ENCODE measurements at regions not wholly inside any gene's neighbourhood (a gene's known extent, or its start where the extent isn't known, plus 50 kb on each side); places are given as distances from the start of the nearest gene placed in this dataset.

- CTCF ChIA-PET = no interaction called here
- no peak overlapping the region for H3K4me3 ChIP-seq (ENCODE audit: low read depth, low read length)
- Mint-ChIP-seq H3K36me3 (ENCODE audit: insufficient read depth, unreplicated experiment) (no peaks in the 10 kb centered on the region), H3K9me3 (ENCODE audit: unreplicated experiment) (peaks cover 22% of the 10 kb centered on the region), H3K4me3 (ENCODE audit: unreplicated experiment) (no peak overlapping the region), H3K4me1 (ENCODE audit: low read depth, unreplicated experiment) (peaks cover 14% of the 10 kb centered on the region), H3K27ac (ENCODE audit: unreplicated experiment) (no peak overlapping the region), H3K27me3 (ENCODE audit: insufficient read depth, unreplicated experiment) (peaks cover 4% of the 10 kb centered on the region)
- H3K27me3 ChIP-seq (replicated peaks; ENCODE audit: control insufficient read depth, insufficient read depth, low read length) = no peaks in the 10 kb centered on the region
- no peaks in the 10 kb centered on the region for H3K36me3 ChIP-seq (ENCODE audit: control insufficient read depth, insufficient read depth, low read length)
- POLR2A ChIA-PET = no interaction called here
- BruUV-seq (replicated peaks) = no TSS peak
- intact Hi-C loops (cut with micrococcal nuclease; ENCODE audit: unreplicated experiment) = loop anchor here (10.0 kb wide), 1 partner anchor 183 kb away; the partner anchor contains the start of gene SGPL1
- no peak for DNase-seq
- no peaks in the 10 kb centered on the region for H3K4me1 ChIP-seq
- H3K9me3 ChIP-seq = peaks cover 4% of the 10 kb centered on the region; the same call in 1 of the 2 replicates
- no peak for TF ChIP-seq CTCF (IDR thresholded peaks at IDR 0.05; ENCODE audit: insufficient read depth in 1 of 2, low read depth in 1 of 2, low read length in 1 of 2, severe bottlenecking in 1 of 2, unreplicated experiment in 1 of 2)
Observed at GRCh38 chr10:70998086-70998485, 109.7 kb upstream of the PCBD1 start.

- no peak overlapping the region for H3K4me3 ChIP-seq (ENCODE audit: low read depth, low read length)
- DNase-seq = no peak
- CTCF ChIA-PET = interaction anchor here (0.6 kb wide), 1 partner anchor 127 kb away, joined by 3 read pairs; no protein-coding TSS in a partner anchor
- no peaks in the 10 kb centered on the region for H3K4me1 ChIP-seq
- Mint-ChIP-seq H3K36me3 (ENCODE audit: insufficient read depth, unreplicated experiment) (no peaks in the 10 kb centered on the region), H3K27ac (ENCODE audit: unreplicated experiment) (no peak overlapping the region), H3K27me3 (ENCODE audit: insufficient read depth, unreplicated experiment) (peaks cover 4% of the 10 kb centered on the region), H3K9me3 (ENCODE audit: unreplicated experiment) (peaks cover 22% of the 10 kb centered on the region), H3K4me1 (ENCODE audit: low read depth, unreplicated experiment) (peaks cover 14% of the 10 kb centered on the region), H3K4me3 (ENCODE audit: unreplicated experiment) (no peak overlapping the region)
- POLR2A ChIA-PET = no interaction called here
- no peaks in the 10 kb centered on the region for H3K36me3 ChIP-seq (ENCODE audit: control insufficient read depth, insufficient read depth, low read length)
- H3K9me3 ChIP-seq = peaks cover 4% of the 10 kb centered on the region; the same call in 1 of the 2 replicates
- BruUV-seq (replicated peaks) = no TSS peak
- no peak for TF ChIP-seq CTCF (IDR thresholded peaks at IDR 0.05; ENCODE audit: insufficient read depth in 1 of 2, low read depth in 1 of 2, low read length in 1 of 2, severe bottlenecking in 1 of 2, unreplicated experiment in 1 of 2)
- intact Hi-C loops (cut with micrococcal nuclease; ENCODE audit: unreplicated experiment) = no loop called here
- no peaks in the 10 kb centered on the region for H3K27me3 ChIP-seq (replicated peaks; ENCODE audit: control insufficient read depth, insufficient read depth, low read length)
Observed at GRCh38 chr10:71001470-71001869, 113.1 kb upstream of the PCBD1 start.

- peaks cover 11% of the 10 kb centered on the region for H3K4me1 Mint-ChIP-seq (ENCODE audit: low read depth, unreplicated experiment)
- no peak overlapping the region for H3K27ac Mint-ChIP-seq (ENCODE audit: unreplicated experiment)
- CTCF ChIA-PET = interaction anchor here (0.6 kb wide), 1 partner anchor 43 kb away, joined by 3 read pairs; no protein-coding TSS in a partner anchor
- H3K4me1 ChIP-seq = no peaks in the 10 kb centered on the region
- TF ChIP-seq CTCF (IDR thresholded peaks at IDR 0.05; ENCODE audit: insufficient read depth in 1 of 2, low read depth in 1 of 2, low read length in 1 of 2, severe bottlenecking in 1 of 2, unreplicated experiment in 1 of 2) = no peak
- H3K27me3 ChIP-seq (replicated peaks; ENCODE audit: control insufficient read depth, insufficient read depth, low read length) = no peaks in the 10 kb centered on the region
- H3K27me3 Mint-ChIP-seq (ENCODE audit: insufficient read depth, unreplicated experiment) = peaks cover 3% of the 10 kb centered on the region
- no peaks in the 10 kb centered on the region for H3K36me3 Mint-ChIP-seq (ENCODE audit: insufficient read depth, unreplicated experiment)
- DNase-seq = no peak
- peaks cover 4% of the 10 kb centered on the region; the same call in 1 of the 2 replicates for H3K9me3 ChIP-seq
- POLR2A ChIA-PET = no interaction called here
- intact Hi-C loops (cut with micrococcal nuclease; ENCODE audit: unreplicated experiment) = no loop called here
- H3K9me3 Mint-ChIP-seq (ENCODE audit: unreplicated experiment) = peaks cover 17% of the 10 kb centered on the region
- H3K4me3 ChIP-seq (ENCODE audit: low read depth, low read length) = no peak overlapping the region
- no peak overlapping the region for H3K4me3 Mint-ChIP-seq (ENCODE audit: unreplicated experiment)
- no peaks in the 10 kb centered on the region for H3K36me3 ChIP-seq (ENCODE audit: control insufficient read depth, insufficient read depth, low read length)
- no TSS peak for BruUV-seq (replicated peaks)
Observed at GRCh38 chr10:71004176-71005075, 116.1 kb upstream of the PCBD1 start.

Data from Caco-2 (cell line).